Aorta (tissue), 5 donors: ENCODE measurements at regions not wholly inside any gene's neighbourhood (a gene's known extent, or its start where the extent isn't known, plus 50 kb on each side); places are given as distances from the start of the nearest gene placed in this dataset.

Source experiments
- ATAC-seq: fragments of 200-7000 bp; cut with Tn5 transposase; one replicate; pipeline ENCODE4 v1.9.1; 2022; ENCODE audit warnings: moderate library complexity; ENCODE audit not compliant: low FRiP score
- DNase-seq, 2 donors: peaks; one replicate each; pipeline ENCODE4 v3.0.0-alpha.2; 2020
- H3K27ac ChIP-seq, 2 donors: one replicate each; pipeline ENCODE4 v1.5.1; 2013; ENCODE audit warnings: low read length in 2 of 2, mild to moderate bottlenecking in 2 of 2, moderate library complexity in 2 of 2, control low read depth in 1 of 2, inconsistent platforms in 1 of 2, low read depth in 1 of 2
- H3K27me3 ChIP-seq, 2 donors: one replicate each; pipeline ENCODE4 v1.6.1; 2013; ENCODE audit warnings: control low read depth in 1 of 2, low read length in 1 of 2, mild to moderate bottlenecking in 1 of 2, moderate library complexity in 1 of 2; ENCODE audit not compliant: insufficient read depth in 2 of 2, control insufficient read depth in 1 of 2
- H3K36me3 ChIP-seq, 2 donors: one replicate each; pipeline ENCODE4 v1.6.1; 2013; ENCODE audit warnings: control low read depth in 1 of 2, low read length in 1 of 2, mild to moderate bottlenecking in 1 of 2; ENCODE audit not compliant: insufficient read depth in 2 of 2, control insufficient read depth in 1 of 2
- H3K4me1 ChIP-seq, 2 donors: one replicate each; pipeline ENCODE4 v1.6.1; 2013; ENCODE audit warnings: low read length in 2 of 2, control low read depth in 1 of 2, mild to moderate bottlenecking in 1 of 2, moderate library complexity in 1 of 2; ENCODE audit not compliant: insufficient read depth in 2 of 2, control insufficient read depth in 1 of 2
- H3K4me3 ChIP-seq, 2 donors: one replicate each; pipeline ENCODE4 v1.5.1; 2013; ENCODE audit warnings: low read length in 2 of 2, control low read depth in 1 of 2, mild to moderate bottlenecking in 1 of 2
- H3K9me3 ChIP-seq: one replicate; pipeline ENCODE4 v1.6.1; 2013; ENCODE audit warnings: mild to moderate bottlenecking, low read length; ENCODE audit not compliant: control insufficient read depth
- WGBS, 2 donors: extraction: QIAGEN DNeasy Blood & Tissue Kit; methylation state at CpG; one replicate each; pipeline ENCODE4 v1.1.7; 2013; 5-methylcytosine and 5-hydroxymethylcytosine counted together
- intact Hi-C, 2 donors: fragments of 100-400 bp; cut with DNase I; formaldehyde crosslinking; loops; one replicate each; pipeline versions ENCODE4 v1.14.2 to v1.15.0; 2022
- donor health status: healthy with polysubstance abuse.
- donor health status: Bipolar disorder and iron deficiency.
- donor health status: DM: no; HTN: no; CAD: no.
- donor health status: DM: no; HTN: no; CAD: no.
- donor health status: DM: yes; HTN: yes; CAD: no.

DNA sequence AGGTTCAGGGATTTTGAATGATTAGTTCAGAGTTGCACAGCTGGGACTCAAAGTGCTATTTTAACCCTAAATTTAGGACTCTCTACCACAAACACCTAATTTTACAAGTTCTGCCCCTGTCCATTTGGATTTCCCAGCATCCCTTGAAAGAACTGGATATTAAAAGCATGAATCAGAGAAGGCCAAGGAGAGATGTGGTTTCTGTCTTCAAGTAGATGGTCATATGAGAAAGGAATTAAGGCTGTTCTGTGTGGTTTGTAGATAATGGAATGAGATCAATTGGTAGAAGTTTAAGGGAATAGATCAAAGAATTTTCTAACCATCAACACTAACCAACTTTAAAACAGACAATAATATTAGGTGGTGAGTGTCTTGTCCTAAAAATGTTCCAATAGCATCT lies 106.4 kb upstream of the TENM4 start:
- Histone ChIP-seq H3K4me1 (no peaks in the 10 kb centered on the region), H3K9me3 (no peaks in the 10 kb centered on the region), H3K36me3 (no peaks in the 10 kb centered on the region), H3K27ac (no peak overlapping the region), H3K27me3 (no peaks in the 10 kb centered on the region), H3K4me3 (no peak overlapping the region)
- no peak for DNase-seq
- intact Hi-C loops: no loop called here
- ATAC-seq: no peak

DNA sequence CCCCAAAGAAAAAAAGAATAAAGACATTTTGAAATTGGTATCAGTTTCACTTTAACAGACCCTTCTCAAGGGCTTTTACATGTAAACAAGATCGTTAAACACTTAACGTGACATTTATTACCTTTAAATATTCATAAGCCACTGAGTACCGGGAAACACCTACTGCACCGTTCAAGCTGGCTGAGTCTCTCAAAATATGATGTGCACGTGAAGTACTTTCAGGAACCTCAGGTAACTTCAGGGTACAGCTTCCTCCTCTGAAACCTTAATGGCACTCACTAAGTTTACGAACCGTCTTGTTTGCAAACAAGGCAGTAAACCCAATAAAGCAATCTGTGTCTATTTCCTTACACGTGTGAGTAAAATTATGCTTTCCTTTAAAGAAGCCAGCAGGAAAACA lies 105.5 kb upstream of the TENM4 start:
- no peak for ATAC-seq
- no peak overlapping the region for H3K4me3 ChIP-seq
- intact Hi-C loops: no loop called here
- H3K36me3 ChIP-seq: no peaks in the 10 kb centered on the region
- no peaks in the 10 kb centered on the region for H3K9me3 ChIP-seq
- H3K27me3 ChIP-seq: no peaks in the 10 kb centered on the region
- no peak for DNase-seq
- H3K4me1 ChIP-seq: no peaks in the 10 kb centered on the region
- no peak overlapping the region for H3K27ac ChIP-seq
- 75 to 86% methylated on average over 8 of the region's 8 CpGs for WGBS, 2 donors

DNA sequence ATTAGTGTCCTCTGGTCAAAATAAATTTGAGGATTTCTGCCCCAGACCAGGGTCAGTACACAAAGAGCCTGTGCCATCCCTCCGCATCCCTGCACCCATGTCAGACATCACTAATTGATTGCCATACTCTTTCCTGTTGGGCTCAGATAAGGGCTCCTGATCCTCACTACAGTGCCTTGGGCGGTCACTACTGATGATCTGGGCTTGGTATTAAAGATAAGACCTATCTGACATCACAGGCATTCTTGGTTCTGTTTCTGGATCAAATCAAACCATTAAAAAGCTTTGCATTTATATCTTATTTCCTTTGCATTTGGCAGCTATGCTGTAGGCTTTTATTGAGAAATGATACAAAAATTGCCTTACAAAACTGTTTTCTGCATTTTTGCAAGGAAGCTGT lies 103.5 kb upstream of the TENM4 start:
- Histone ChIP-seq H3K27me3 (no peaks in the 10 kb centered on the region), H3K9me3 (no peaks in the 10 kb centered on the region), H3K27ac (no peak overlapping the region), H3K4me1 (no peaks in the 10 kb centered on the region), H3K36me3 (no peaks in the 10 kb centered on the region), H3K4me3 (no peak overlapping the region)
- WGBS, 2 donors: 74 to 90% methylated on average over 2 of the region's 2 CpGs
- no peak for DNase-seq
- intact Hi-C loops: no loop called here
- ATAC-seq: no peak

DNA sequence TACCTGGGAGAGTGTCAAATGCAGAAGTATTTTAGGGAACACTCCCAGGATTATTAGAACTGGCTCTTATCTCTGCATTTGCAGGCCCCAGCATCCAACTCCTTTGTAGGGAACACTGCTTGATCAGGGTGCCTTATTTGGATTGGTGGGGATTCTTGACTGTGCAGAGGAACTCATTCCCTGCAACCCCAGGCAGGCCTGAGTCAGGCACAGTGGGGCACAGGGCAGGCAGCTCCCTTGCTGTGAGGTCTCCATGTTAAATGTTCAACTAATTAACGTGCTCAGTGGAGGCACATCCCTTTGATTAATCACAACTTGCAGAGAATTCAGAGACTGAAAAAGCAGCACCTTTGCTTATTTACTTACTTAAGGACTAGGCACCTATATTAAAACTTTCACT lies 102.3 kb upstream of the TENM4 start:
- no peak for DNase-seq
- Histone ChIP-seq H3K4me3 (no peak overlapping the region), H3K9me3 (no peaks in the 10 kb centered on the region), H3K27me3 (no peaks in the 10 kb centered on the region), H3K36me3 (no peaks in the 10 kb centered on the region), H3K4me1 (no peaks in the 10 kb centered on the region), H3K27ac (no peak overlapping the region)
- WGBS, 2 donors: 46 to 70% methylated on average over 1 of the region's 1 CpG
- no peak for ATAC-seq
- intact Hi-C loops: no loop called here

- intact Hi-C loops: no loop called here
- 70 to 77% methylated on average over 4 of the region's 4 CpGs for WGBS, 2 donors
- ATAC-seq: no peak
Observed at GRCh38 chr11:79541466-79541865, 100.6 kb upstream of the TENM4 start.

GRCh38 chr11:79538775-79539174 lies 97.9 kb upstream of the TENM4 start:
- no peaks in the 10 kb centered on the region for H3K4me1 ChIP-seq
- no peak overlapping the region for H3K4me3 ChIP-seq
- WGBS, 2 donors: 73 to 75% methylated on average over 3 of the region's 3 CpGs
- intact Hi-C loops: no loop called here
- no peaks in the 10 kb centered on the region for H3K9me3 ChIP-seq
- ATAC-seq (no peak), DNase-seq (no peak)
- H3K27ac ChIP-seq: no peak overlapping the region
- H3K27me3 ChIP-seq: no peaks in the 10 kb centered on the region
- H3K36me3 ChIP-seq: no peaks in the 10 kb centered on the region

More at GRCh38 chr11:79541466-79541865, 100.6 kb upstream of the TENM4 start:
- no peak for DNase-seq
- Histone ChIP-seq H3K36me3 (no peaks in the 10 kb centered on the region), H3K27me3 (no peaks in the 10 kb centered on the region), H3K4me1 (no peaks in the 10 kb centered on the region), H3K27ac (no peak overlapping the region), H3K9me3 (no peaks in the 10 kb centered on the region), H3K4me3 (no peak overlapping the region)

DNA sequence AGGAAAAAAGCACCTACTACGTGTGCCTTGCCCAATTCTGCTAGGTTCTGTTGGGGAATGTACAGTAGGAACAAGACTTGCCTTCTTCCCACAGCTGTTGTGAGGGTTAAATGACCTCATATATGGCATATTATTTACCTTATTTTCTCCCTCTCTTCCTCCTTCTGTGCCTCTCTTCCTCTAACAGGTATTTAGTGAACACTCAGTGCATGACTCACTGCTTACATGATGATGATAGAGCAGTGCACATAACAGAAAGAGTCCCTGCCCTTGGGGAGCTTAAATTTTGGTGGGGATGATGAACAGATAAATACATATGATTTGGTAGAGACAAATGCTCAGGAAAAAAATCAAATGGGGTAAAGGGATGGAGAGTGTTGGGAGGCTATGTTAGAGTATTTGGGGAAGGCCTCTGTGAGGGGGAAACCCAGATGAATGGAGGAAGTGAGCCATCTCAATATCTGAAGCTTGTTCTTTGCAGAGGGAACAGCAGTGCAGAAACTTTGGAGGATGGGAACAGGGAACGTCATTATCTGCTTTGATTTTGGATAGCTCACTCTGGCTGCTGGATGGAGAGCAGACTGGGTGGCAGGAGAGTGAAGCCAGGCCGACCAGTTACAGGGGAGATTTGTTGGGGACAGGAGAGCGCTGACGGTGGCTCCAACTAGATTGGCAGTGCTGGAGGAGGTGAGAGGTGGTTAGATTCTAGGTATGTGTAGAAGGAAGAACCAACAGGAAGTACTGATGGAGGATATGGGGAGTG lies 95.5 kb upstream of the TENM4 start:
- no peak overlapping the region for H3K4me3 ChIP-seq

GRCh38 chr11:79535606-79536005 lies 94.8 kb upstream of the TENM4 start:
- no peak for DNase-seq
- Histone ChIP-seq H3K9me3 (no peaks in the 10 kb centered on the region), H3K27me3 (peaks cover 0 to 2% of the 10 kb centered on the region in 2 donors), H3K27ac (no peak overlapping the region), H3K36me3 (no peaks in the 10 kb centered on the region), H3K4me1 (no peaks in the 10 kb centered on the region), H3K4me3 (no peak overlapping the region)
- intact Hi-C loops: no loop called here
- no peak for ATAC-seq
- WGBS, 2 donors: 83 to 86% methylated on average over 1 of the region's 1 CpG

More for the DNA sequence above, 95.5 kb upstream of the TENM4 start:
- no peaks in the 10 kb centered on the region for H3K4me1 ChIP-seq
- H3K9me3 ChIP-seq: no peaks in the 10 kb centered on the region
- intact Hi-C loops: no loop called here
- H3K27me3 ChIP-seq: peaks cover 0 to 2% of the 10 kb centered on the region in 2 donors
- ATAC-seq (no peak), DNase-seq (no peak)
- WGBS, 2 donors: 71 to 74% methylated on average over 5 of the region's 5 CpGs
- H3K36me3 ChIP-seq: no peaks in the 10 kb centered on the region
- no peak overlapping the region for H3K27ac ChIP-seq

- no peak for DNase-seq
- no peaks in the 10 kb centered on the region for H3K4me1 ChIP-seq
- H3K27me3 ChIP-seq: no peaks in the 10 kb centered on the region
- no peaks in the 10 kb centered on the region for H3K36me3 ChIP-seq
- no peaks in the 10 kb centered on the region for H3K9me3 ChIP-seq
- H3K4me3 ChIP-seq: no peak overlapping the region
- no peak overlapping the region for H3K27ac ChIP-seq
- no peak for ATAC-seq
- intact Hi-C loops: no loop called here
Observed at GRCh38 chr11:79525257-79525656, 84.4 kb upstream of the TENM4 start.
